Smooth muscle cell (in vitro differentiated cells): ENCODE measurements at regions not wholly inside any gene's neighbourhood (a gene's known extent, or its start where the extent isn't known, plus 50 kb on each side); places are given as distances from the start of the nearest gene placed in this dataset.

Experiments
- DNase-seq: peaks from one replicate; lab custom pipeline; 2025; ENCODE audit not compliant: unreplicated experiment; lab: John Stamatoyannopoulos, UW
- H2AFZ ChIP-seq: fragments of 200-600 bp; sonication (generic); 2 replicates; pipeline ENCODE4 v1.6.0; 2016; ENCODE audit warnings: antibody characterized with exemption, low read depth, mild to moderate bottlenecking
- H3F3A ChIP-seq: fragments of 200-600 bp; sonication (generic); 2 replicates; pipeline ENCODE4 v1.6.0; 2017; ENCODE audit warnings: antibody characterized with exemption, low read depth
- H3K27ac ChIP-seq: fragments of 200-600 bp; sonication (generic); 2 replicates; pipeline ENCODE4 v1.5.1; 2016; ENCODE audit warnings: low read depth, mild to moderate bottlenecking
- H3K27me3 ChIP-seq: fragments of 200-600 bp; sonication (generic); 2 replicates; pipeline ENCODE4 v1.6.1; 2016; ENCODE audit warnings: low read depth, mild to moderate bottlenecking
- H3K36me3 ChIP-seq: fragments of 200-600 bp; sonication (generic); 2 replicates; pipeline ENCODE4 v1.5.1; 2016; ENCODE audit warnings: low read depth
- H3K4me1 ChIP-seq: fragments of 200-600 bp; sonication (generic); 2 replicates; pipeline ENCODE4 v1.5.1; 2016; ENCODE audit warnings: low read depth
- H3K4me2 ChIP-seq: fragments of 200-600 bp; sonication (generic); 2 replicates; pipeline ENCODE4 v1.6.0; 2016; ENCODE audit warnings: mild to moderate bottlenecking
- H3K4me3 ChIP-seq: fragments of 200-600 bp; sonication (generic); 2 replicates; pipeline ENCODE4 v1.5.1; 2016; ENCODE audit warnings: mild to moderate bottlenecking
- H3K79me2 ChIP-seq: fragments of 200-600 bp; sonication (generic); 2 replicates; pipeline ENCODE4 v1.6.0; 2016; ENCODE audit warnings: low read depth, mild to moderate bottlenecking
- H3K9ac ChIP-seq: fragments of 200-600 bp; sonication (generic); 2 replicates; pipeline ENCODE4 v1.6.0; 2016; ENCODE audit warnings: low read depth
- H3K9me3 ChIP-seq: fragments of 200-600 bp; sonication (generic); replicated peaks from 2 replicates; pipeline ENCODE4 v1.5.1; 2016; ENCODE audit warnings: low read depth
- H4K20me1 ChIP-seq: fragments of 200-600 bp; sonication (generic); 2 replicates; pipeline ENCODE4 v1.6.0; 2016; ENCODE audit warnings: low read depth
- WGBS: methylation state at CpG from one replicate; pipeline ENCODE4 v1.1.7; 2016; ENCODE audit warnings: low lambda C conversion rate; 5-methylcytosine and 5-hydroxymethylcytosine counted together
- TF ChIP-seq, protein P1 (sequence below): fragments of 200-600 bp; sonication (generic); IDR thresholded peaks from 2 replicates; pipeline ENCODE4 v1.5.1; 2017; ENCODE audit warnings: borderline replicate concordance, mild to moderate bottlenecking, antibody characterized with exemption; ENCODE audit not compliant: insufficient read depth, poor library complexity, severe bottlenecking

DNA sequence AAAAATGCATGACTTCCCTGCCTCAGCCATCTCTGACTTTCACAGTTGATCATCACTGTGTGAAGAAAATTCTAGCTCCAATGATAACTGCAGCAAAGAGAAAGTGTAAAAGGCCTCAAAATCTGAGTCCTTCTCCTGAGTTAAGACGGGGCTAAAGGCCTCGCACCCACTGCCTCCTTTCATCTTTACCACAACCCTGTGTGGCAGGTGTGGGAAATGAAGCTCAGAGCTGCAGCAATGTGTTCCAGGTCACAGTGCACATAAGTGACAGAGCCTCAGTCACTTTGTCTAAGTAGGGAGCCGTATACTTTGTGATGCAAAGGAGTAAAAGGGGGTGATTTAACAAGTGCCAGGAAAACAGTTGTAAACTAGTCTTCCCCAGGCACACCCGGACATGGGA, 144.7 kb upstream of the TMCC3 start:
- H3K4me2 ChIP-seq = peak overlapping the region; percentile 34
- peaks cover 6% of the 10 kb centered on the region for H3F3A ChIP-seq
- 78% methylated on average over 4 of the region's 4 CpGs for WGBS

DNA sequence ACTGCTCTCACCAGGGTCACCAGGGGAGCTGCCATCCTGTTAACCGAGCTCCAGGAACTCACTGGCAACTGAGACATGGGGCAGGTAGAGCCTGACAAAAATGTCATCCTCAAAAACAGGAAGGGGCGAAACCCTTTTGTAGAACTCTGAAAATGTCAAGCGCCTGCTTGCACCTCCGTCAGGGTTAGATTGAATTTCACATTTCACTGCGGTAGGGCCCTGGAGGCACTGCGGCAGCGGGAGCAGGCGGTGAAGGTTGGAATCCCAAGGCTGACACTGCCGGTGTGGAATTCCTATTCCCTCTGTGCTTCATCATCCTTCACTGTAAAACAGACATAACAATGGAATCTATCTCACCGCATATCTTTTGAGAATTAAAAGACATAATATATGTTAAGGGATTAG, 142.8 kb upstream of the TMCC3 start:
- Histone ChIP-seq H3K9me3 (no peaks in the 10 kb centered on the region), H3K4me1 (peaks cover 6% of the 10 kb centered on the region), H3K4me2 (peak overlapping the region; percentile 72), H2AFZ (no peak overlapping the region), H3K27ac (peak overlapping the region; percentile 53), H3K27me3 (no peaks in the 10 kb centered on the region), H3K79me2 (peaks cover 15% of the 10 kb centered on the region), H3K4me3 (no peak overlapping the region), H4K20me1 (no peaks in the 10 kb centered on the region), H3F3A (peaks cover 6% of the 10 kb centered on the region), H3K9ac (no peak overlapping the region), H3K36me3 (no peaks in the 10 kb centered on the region)
- WGBS = 26% methylated on average over 10 of the region's 10 CpGs
- DNase-seq = no peak
- TF ChIP-seq, protein P1, sequence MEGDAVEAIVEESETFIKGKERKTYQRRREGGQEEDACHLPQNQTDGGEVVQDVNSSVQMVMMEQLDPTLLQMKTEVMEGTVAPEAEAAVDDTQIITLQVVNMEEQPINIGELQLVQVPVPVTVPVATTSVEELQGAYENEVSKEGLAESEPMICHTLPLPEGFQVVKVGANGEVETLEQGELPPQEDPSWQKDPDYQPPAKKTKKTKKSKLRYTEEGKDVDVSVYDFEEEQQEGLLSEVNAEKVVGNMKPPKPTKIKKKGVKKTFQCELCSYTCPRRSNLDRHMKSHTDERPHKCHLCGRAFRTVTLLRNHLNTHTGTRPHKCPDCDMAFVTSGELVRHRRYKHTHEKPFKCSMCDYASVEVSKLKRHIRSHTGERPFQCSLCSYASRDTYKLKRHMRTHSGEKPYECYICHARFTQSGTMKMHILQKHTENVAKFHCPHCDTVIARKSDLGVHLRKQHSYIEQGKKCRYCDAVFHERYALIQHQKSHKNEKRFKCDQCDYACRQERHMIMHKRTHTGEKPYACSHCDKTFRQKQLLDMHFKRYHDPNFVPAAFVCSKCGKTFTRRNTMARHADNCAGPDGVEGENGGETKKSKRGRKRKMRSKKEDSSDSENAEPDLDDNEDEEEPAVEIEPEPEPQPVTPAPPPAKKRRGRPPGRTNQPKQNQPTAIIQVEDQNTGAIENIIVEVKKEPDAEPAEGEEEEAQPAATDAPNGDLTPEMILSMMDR = no peak

More for the DNA sequence above, 144.7 kb upstream of the TMCC3 start:
- Histone ChIP-seq H3K9ac (no peak overlapping the region), H3K9me3 (no peaks in the 10 kb centered on the region), H3K27me3 (no peaks in the 10 kb centered on the region), H2AFZ (no peak overlapping the region), H4K20me1 (no peaks in the 10 kb centered on the region), H3K27ac (peak overlapping the region; percentile 64), H3K36me3 (no peaks in the 10 kb centered on the region), H3K4me1 (peaks cover 4% of the 10 kb centered on the region), H3K79me2 (peaks cover 24% of the 10 kb centered on the region), H3K4me3 (no peak overlapping the region)
- no peak for DNase-seq
- TF ChIP-seq, protein P1 = no peak

GRCh38 chr12:94792693-94793092, 142.3 kb upstream of the TMCC3 start:
- H4K20me1 ChIP-seq = no peaks in the 10 kb centered on the region
- H3K9ac ChIP-seq = no peak overlapping the region
- TF ChIP-seq, protein P1 = no peak
- no peaks in the 10 kb centered on the region for H3K27me3 ChIP-seq
- H3K4me3 ChIP-seq = no peak overlapping the region
- H3K4me2 ChIP-seq = peak overlapping the region; percentile 72
- H3K36me3 ChIP-seq = no peaks in the 10 kb centered on the region
- no peak for DNase-seq
- peaks cover 6% of the 10 kb centered on the region for H3F3A ChIP-seq
- peaks cover 10% of the 10 kb centered on the region for H3K4me1 ChIP-seq
- peak overlapping the region; percentile 53 for H3K27ac ChIP-seq
- H2AFZ ChIP-seq = no peak overlapping the region
- H3K79me2 ChIP-seq = peaks cover 11% of the 10 kb centered on the region
- H3K9me3 ChIP-seq = no peaks in the 10 kb centered on the region
- WGBS = 10% methylated on average over 6 of the region's 6 CpGs

GRCh38 chr12:94791933-94792332, 141.6 kb upstream of the TMCC3 start:
- WGBS = 82% methylated on average over 16 of the region's 16 CpGs
- no peak for DNase-seq
- TF ChIP-seq, protein P1 = no peak

More at GRCh38 chr12:94791933-94792332, 141.6 kb upstream of the TMCC3 start:
- Histone ChIP-seq H3K9ac (no peak overlapping the region), H3K27me3 (no peaks in the 10 kb centered on the region), H3K79me2 (peaks cover 10% of the 10 kb centered on the region), H3F3A (peaks cover 6% of the 10 kb centered on the region), H3K36me3 (no peaks in the 10 kb centered on the region), H3K4me2 (peak overlapping the region; percentile 72), H2AFZ (no peak overlapping the region), H3K4me3 (no peak overlapping the region), H3K4me1 (peaks cover 10% of the 10 kb centered on the region), H3K9me3 (no peaks in the 10 kb centered on the region), H4K20me1 (no peaks in the 10 kb centered on the region), H3K27ac (peak overlapping the region; percentile 53)
